Fibroblast of upper back skin (primary cell): ENCODE measurements at regions not wholly inside any gene's neighbourhood (a gene's known extent, or its start where the extent isn't known, plus 50 kb on each side); places are given as distances from the start of the nearest gene placed in this dataset.

Source experiments
- DNase-seq: peaks from one replicate; pipeline ENCODE4 v3.0.0-alpha.2; 2013

GRCh38 chr6:30272032-30272431 lies 54.7 kb upstream of the TRIM39 start:
- no peak for DNase-seq

DNA sequence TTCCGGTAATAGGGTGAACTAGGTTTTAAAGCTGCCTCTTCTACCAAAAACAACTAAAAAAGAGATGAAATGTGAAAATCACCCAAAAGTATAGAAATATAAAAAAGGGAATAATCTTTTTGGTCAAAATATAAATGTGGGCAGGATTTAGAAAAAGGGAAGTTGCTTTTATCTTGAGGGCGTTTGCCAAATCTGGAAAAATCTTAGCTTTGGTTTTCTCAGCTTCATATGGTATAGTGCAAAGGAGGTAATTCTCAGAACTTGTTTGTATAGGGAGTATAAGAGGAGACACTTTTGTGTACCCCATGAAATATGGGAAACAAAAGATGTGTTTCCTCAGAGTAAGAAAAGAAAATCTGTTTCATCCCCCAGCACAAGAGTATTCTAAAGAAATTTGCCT lies 54.2 kb upstream of the TRIM26 start:
- DNase-seq: no peak

DNA sequence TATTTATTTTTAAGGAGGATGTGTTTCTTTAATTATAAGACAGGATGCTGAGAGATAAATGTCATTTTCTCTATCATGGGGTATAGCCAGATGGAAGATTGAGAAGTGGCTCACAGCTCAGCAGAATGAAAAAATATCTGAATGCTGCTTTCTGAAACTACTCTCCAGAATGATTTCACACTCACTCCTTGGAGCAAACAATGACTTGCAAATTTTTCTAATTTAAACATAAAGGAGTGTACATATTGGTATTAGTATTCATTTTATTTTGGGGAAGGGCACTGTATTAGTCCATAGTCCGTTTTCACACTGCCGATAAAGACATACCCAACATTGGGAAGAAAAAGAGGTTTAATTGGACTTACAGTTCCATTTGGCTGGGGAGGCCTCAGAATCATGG lies 52.4 kb upstream of the TRIM26 start:
- DNase-seq: no peak

DNA sequence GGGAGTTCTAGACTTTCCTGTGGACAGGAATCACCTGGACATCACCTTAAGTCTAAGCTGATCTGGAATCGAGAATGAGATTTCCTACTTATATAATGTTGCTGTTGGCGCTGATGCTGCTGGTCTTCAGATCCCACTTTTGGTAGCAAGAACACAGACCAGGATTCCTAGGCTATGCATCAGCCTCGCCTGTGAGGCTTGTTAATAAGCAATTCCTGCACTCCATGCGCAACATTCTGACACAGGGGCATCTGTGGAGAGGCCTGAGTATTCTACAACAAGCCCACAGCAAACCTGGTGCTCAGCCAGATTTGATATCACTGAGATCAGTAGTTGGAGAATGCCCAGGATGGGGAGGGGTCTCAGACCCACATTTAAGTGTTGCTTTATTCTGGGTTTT lies 52.0 kb upstream of the TRIM26 start:
- DNase-seq: peak; percentile 49

GRCh38 chr6:30264743-30265142 lies 51.5 kb upstream of the TRIM26 start:
- DNase-seq: peak; percentile 81

- DNase-seq: peak; percentile 78
Measured at GRCh38 chr6:30263734-30264133, 50.5 kb upstream of the TRIM26 start.
